ENCODE measurements at regions not wholly inside any gene's neighbourhood (a gene's known extent, or its start where the extent isn't known, plus 50 kb on each side); places are given as distances from the start of the nearest gene placed in this dataset.

DNA sequence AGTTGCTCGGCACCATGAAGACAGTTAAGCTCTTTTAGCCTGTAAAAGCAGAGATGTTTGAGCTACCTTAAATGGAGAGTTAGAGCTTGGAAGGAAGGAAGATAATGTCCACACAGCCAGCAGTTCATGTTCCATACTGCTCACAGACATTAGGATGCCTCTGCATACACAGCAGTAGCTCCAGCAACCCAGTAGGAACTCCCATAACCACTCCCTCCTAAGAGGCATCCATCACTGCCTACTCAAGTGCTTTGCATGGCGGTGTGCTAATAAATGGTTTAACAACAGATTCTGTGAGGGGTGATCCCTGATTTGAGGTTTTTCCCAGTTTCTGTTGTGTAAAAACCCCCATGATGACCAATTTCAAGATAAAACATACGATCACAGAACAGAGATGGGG, 286.4 kb downstream of the HACE1 start:
- TF ChIP-seq CTCF (IDR thresholded peaks at IDR 0.05 in 2 of 3, conservative IDR thresholded peaks at IDR 0.05 in 1 of 3; ENCODE audit: control insufficient read depth in 2 of 3, extremely low read depth in 1 of 3, insufficient read depth in 1 of 3, low read depth in 3 of 3, low read length in 3 of 3) (no peak), RBBP5 (conservative IDR thresholded peaks at IDR 0.05) (no peak), ZNF274 (IDR thresholded peaks at IDR 0.05; ENCODE audit: insufficient read depth, insufficient read length) (no peak), CHD2 (IDR thresholded peaks at IDR 0.05; ENCODE audit: borderline replicate concordance, low read depth, low read length) (no peak)
